ENCODE measurements at regions not wholly inside any gene's neighbourhood (a gene's known extent, or its start where the extent isn't known, plus 50 kb on each side); places are given as distances from the start of the nearest gene placed in this dataset.

GRCh38 chr21:35683664-35684304, 376.5 kb downstream of the SETD4 start:
- Mint-ChIP-seq H3K27ac (no peak overlapping the region), H3K27me3 (peaks cover 24 to 27% of the 10 kb centered on the region in 2 donors), H3K36me3 (no peaks in the 10 kb centered on the region), H3K4me1 (no peaks in the 10 kb centered on the region), H3K4me3 (no peak overlapping the region), H3K9me3 (no peaks in the 10 kb centered on the region)
- ATAC-seq (replicated peaks in 1 of 4) (no peak), DNase-seq (no peak)
- ChIA-PET POLR2A (no interaction called here), CTCF (no interaction called here)
- Histone ChIP-seq H3K36me3 (ENCODE audit: control insufficient read depth in 2 of 2, extremely low read depth in 1 of 2, insufficient read depth in 1 of 2, low read length in 1 of 2) (no peaks in the 10 kb centered on the region), H3K27me3 (replicated peaks in 1 of 2; ENCODE audit: control insufficient read depth in 2 of 2, extremely low read depth in 1 of 2, insufficient read depth in 2 of 2, low read length in 1 of 2) (peaks cover 0 to 3% of the 10 kb centered on the region in 2 experiments), H3K4me3 (ENCODE audit: control insufficient read depth in 1 of 2, extremely low read depth in 1 of 2, low read length in 1 of 2) (no peak overlapping the region), H3K27ac (ENCODE audit: low read length) (no peak overlapping the region), H3K4me1 (ENCODE audit: control insufficient read depth in 1 of 2, extremely low read depth in 1 of 2, insufficient read depth in 2 of 2, low read length in 2 of 2) (no peaks in the 10 kb centered on the region), H3K9me3 (no peaks in the 10 kb centered on the region)
- WGBS (ENCODE audit: insufficient coverage) = no CpG with 5 or more reads among the region's 3 CpGs

- Mint-ChIP-seq H3K27me3 (peaks cover 21 to 24% of the 10 kb centered on the region in 2 donors), H3K27ac (no peak overlapping the region), H3K4me3 (no peak overlapping the region), H3K36me3 (no peaks in the 10 kb centered on the region), H3K4me1 (no peaks in the 10 kb centered on the region), H3K9me3 (peaks cover 0 to 5% (median 0%) of the 10 kb centered on the region in 3 donors)
- H3K4me3 ChIP-seq (ENCODE audit: control insufficient read depth in 1 of 2, extremely low read depth in 1 of 2, low read length in 1 of 2) = no peak overlapping the region
- no peaks in the 10 kb centered on the region for H3K9me3 ChIP-seq
- ATAC-seq (replicated peaks in 1 of 4) = no peak
- no CpG with 5 or more reads among the region's 2 CpGs for WGBS (ENCODE audit: insufficient coverage)
- no peak overlapping the region for H3K27ac ChIP-seq (ENCODE audit: low read length)
- no peaks in the 10 kb centered on the region for H3K4me1 ChIP-seq (ENCODE audit: control insufficient read depth in 1 of 2, extremely low read depth in 1 of 2, insufficient read depth in 2 of 2, low read length in 2 of 2)
- DNase-seq = no peak
- CTCF ChIA-PET = no interaction called here
- H3K36me3 ChIP-seq (ENCODE audit: control insufficient read depth in 2 of 2, extremely low read depth in 1 of 2, insufficient read depth in 1 of 2, low read length in 1 of 2) = no peaks in the 10 kb centered on the region
- peaks cover 0 to 2% of the 10 kb centered on the region in 2 experiments for H3K27me3 ChIP-seq (replicated peaks in 1 of 2; ENCODE audit: control insufficient read depth in 2 of 2, extremely low read depth in 1 of 2, insufficient read depth in 2 of 2, low read length in 1 of 2)
- POLR2A ChIA-PET = no interaction called here
Observed at GRCh38 chr21:35682904-35683549, 377.3 kb downstream of the SETD4 start.

GRCh38 chr21:35681946-35682345, 378.4 kb downstream of the SETD4 start:
- H3K4me3 ChIP-seq (ENCODE audit: control insufficient read depth in 1 of 2, extremely low read depth in 1 of 2, low read length in 1 of 2) = no peak overlapping the region
- Mint-ChIP-seq H3K4me1 (no peaks in the 10 kb centered on the region), H3K9me3 (peaks cover 0 to 5% (median 0%) of the 10 kb centered on the region in 3 donors), H3K36me3 (no peaks in the 10 kb centered on the region), H3K4me3 (no peak overlapping the region), H3K27me3 (peaks cover 13 to 16% of the 10 kb centered on the region in 2 donors), H3K27ac (no peak overlapping the region)
- H3K36me3 ChIP-seq (ENCODE audit: control insufficient read depth in 2 of 2, extremely low read depth in 1 of 2, insufficient read depth in 1 of 2, low read length in 1 of 2) = no peaks in the 10 kb centered on the region
- ATAC-seq (replicated peaks in 1 of 4) (no peak), DNase-seq (no peak)
- POLR2A ChIA-PET = no interaction called here
- no peaks in the 10 kb centered on the region for H3K27me3 ChIP-seq (replicated peaks in 1 of 2; ENCODE audit: control insufficient read depth in 2 of 2, extremely low read depth in 1 of 2, insufficient read depth in 2 of 2, low read length in 1 of 2)
- H3K9me3 ChIP-seq = no peaks in the 10 kb centered on the region
- no peaks in the 10 kb centered on the region for H3K4me1 ChIP-seq (ENCODE audit: control insufficient read depth in 1 of 2, extremely low read depth in 1 of 2, insufficient read depth in 2 of 2, low read length in 2 of 2)
- CTCF ChIA-PET = interaction anchor here in 1 of 2 donors (0.6 kb wide), 1 partner anchor 543 kb away, joined by 3 read pairs; no protein-coding TSS in a partner anchor
- H3K27ac ChIP-seq (ENCODE audit: low read length) = no peak overlapping the region
- WGBS (ENCODE audit: insufficient coverage) = 67% methylated on average over 1 of the region's 7 CpGs

GRCh38 chr21:35679076-35679475, 381.2 kb downstream of the SETD4 start:
- H3K4me1 ChIP-seq (ENCODE audit: control insufficient read depth in 1 of 2, extremely low read depth in 1 of 2, insufficient read depth in 2 of 2, low read length in 2 of 2) = no peaks in the 10 kb centered on the region
- Mint-ChIP-seq H3K4me3 (no peak overlapping the region), H3K4me1 (no peaks in the 10 kb centered on the region), H3K36me3 (no peaks in the 10 kb centered on the region), H3K27me3 (peaks cover 12 to 16% of the 10 kb centered on the region in 2 donors), H3K27ac (no peak overlapping the region), H3K9me3 (peaks cover 0 to 5% (median 0%) of the 10 kb centered on the region in 3 donors)
- no peak overlapping the region for H3K4me3 ChIP-seq (ENCODE audit: control insufficient read depth in 1 of 2, extremely low read depth in 1 of 2, low read length in 1 of 2)
- H3K9me3 ChIP-seq = no peaks in the 10 kb centered on the region
- POLR2A ChIA-PET = no interaction called here
- DNase-seq (no peak), ATAC-seq (replicated peaks in 1 of 4) (no peak)
- peaks cover 0 to 2% of the 10 kb centered on the region in 2 experiments for H3K27me3 ChIP-seq (replicated peaks in 1 of 2; ENCODE audit: control insufficient read depth in 2 of 2, extremely low read depth in 1 of 2, insufficient read depth in 2 of 2, low read length in 1 of 2)
- CTCF ChIA-PET = no interaction called here
- WGBS (ENCODE audit: insufficient coverage) = no CpG with 5 or more reads among the region's 2 CpGs
- no peak overlapping the region for H3K27ac ChIP-seq (ENCODE audit: low read length)
- no peaks in the 10 kb centered on the region for H3K36me3 ChIP-seq (ENCODE audit: control insufficient read depth in 2 of 2, extremely low read depth in 1 of 2, insufficient read depth in 1 of 2, low read length in 1 of 2)

GRCh38 chr21:35678393-35678792, 381.9 kb downstream of the SETD4 start:
- ATAC-seq (replicated peaks in 1 of 4) (no peak), DNase-seq (no peak)
- no peak overlapping the region for H3K27ac ChIP-seq (ENCODE audit: low read length)
- peaks cover 0 to 2% of the 10 kb centered on the region in 2 experiments for H3K27me3 ChIP-seq (replicated peaks in 1 of 2; ENCODE audit: control insufficient read depth in 2 of 2, extremely low read depth in 1 of 2, insufficient read depth in 2 of 2, low read length in 1 of 2)
- Mint-ChIP-seq H3K27me3 (peaks cover 12 to 16% of the 10 kb centered on the region in 2 donors), H3K4me1 (no peaks in the 10 kb centered on the region), H3K9me3 (peaks cover 0 to 5% (median 0%) of the 10 kb centered on the region in 3 donors), H3K27ac (no peak overlapping the region), H3K36me3 (no peaks in the 10 kb centered on the region), H3K4me3 (no peak overlapping the region)
- CTCF ChIA-PET = no interaction called here
- 80% methylated on average over 1 of the region's 1 CpG for WGBS (ENCODE audit: insufficient coverage)
- H3K9me3 ChIP-seq = no peaks in the 10 kb centered on the region
- H3K36me3 ChIP-seq (ENCODE audit: control insufficient read depth in 2 of 2, extremely low read depth in 1 of 2, insufficient read depth in 1 of 2, low read length in 1 of 2) = no peaks in the 10 kb centered on the region
- H3K4me1 ChIP-seq (ENCODE audit: control insufficient read depth in 1 of 2, extremely low read depth in 1 of 2, insufficient read depth in 2 of 2, low read length in 2 of 2) = no peaks in the 10 kb centered on the region
- H3K4me3 ChIP-seq (ENCODE audit: control insufficient read depth in 1 of 2, extremely low read depth in 1 of 2, low read length in 1 of 2) = no peak overlapping the region
- POLR2A ChIA-PET = no interaction called here

GRCh38 chr21:35677298-35677841, 383.0 kb downstream of the SETD4 start:
- 68% methylated on average over 3 of the region's 3 CpGs for WGBS (ENCODE audit: insufficient coverage)
- peaks cover 0 to 5% (median 0%) of the 10 kb centered on the region in 3 donors for H3K9me3 Mint-ChIP-seq
- H3K4me1 ChIP-seq (ENCODE audit: control insufficient read depth in 1 of 2, extremely low read depth in 1 of 2, insufficient read depth in 2 of 2, low read length in 2 of 2) = no peaks in the 10 kb centered on the region
- no peak for ATAC-seq (replicated peaks in 1 of 4)
- H3K9me3 ChIP-seq = no peaks in the 10 kb centered on the region
- H3K27me3 Mint-ChIP-seq = peaks cover 12 to 15% of the 10 kb centered on the region in 2 donors
- no peaks in the 10 kb centered on the region for H3K36me3 Mint-ChIP-seq
- CTCF ChIA-PET = interaction anchor here in 1 of 2 donors (0.5 kb wide), 1 partner anchor 554 kb away, joined by 3 read pairs; no protein-coding TSS in a partner anchor
- H3K36me3 ChIP-seq (ENCODE audit: control insufficient read depth in 2 of 2, extremely low read depth in 1 of 2, insufficient read depth in 1 of 2, low read length in 1 of 2) = no peaks in the 10 kb centered on the region
- no peak overlapping the region for H3K4me3 ChIP-seq (ENCODE audit: control insufficient read depth in 1 of 2, extremely low read depth in 1 of 2, low read length in 1 of 2)
- POLR2A ChIA-PET = no interaction called here
- no peak overlapping the region for H3K4me3 Mint-ChIP-seq
- no peak overlapping the region for H3K27ac ChIP-seq (ENCODE audit: low read length)
- no peak overlapping the region for H3K27ac Mint-ChIP-seq
- no peak for DNase-seq
- H3K4me1 Mint-ChIP-seq = no peaks in the 10 kb centered on the region
- peaks cover 0 to 4% of the 10 kb centered on the region in 2 experiments for H3K27me3 ChIP-seq (replicated peaks in 1 of 2; ENCODE audit: control insufficient read depth in 2 of 2, extremely low read depth in 1 of 2, insufficient read depth in 2 of 2, low read length in 1 of 2)
